AG04450 (cell line): ENCODE measurements at regions not wholly inside any gene's neighbourhood (a gene's known extent, or its start where the extent isn't known, plus 50 kb on each side); places are given as distances from the start of the nearest gene placed in this dataset.

ENCODE experiments used
- CTCF ChIA-PET: fragments of 300-600, 350-600 bp; formaldehyde crosslinking; extraction: SDS; loops from one replicate; lab custom pipeline; 2022; ENCODE audit warnings: antibody characterized with exemption, inconsistent platforms; lab: Charles Lee
- POLR2A ChIA-PET: fragments of 350-600 bp; formaldehyde crosslinking; extraction: SDS; loops from one replicate; lab custom pipeline; 2021; ENCODE audit warnings: antibody characterized with exemption, inconsistent platforms; lab: Yijun Ruan, JAX
- DNase-seq: peaks from one replicate; pipeline ENCODE4 v3.0.0-alpha.2; 2011; ENCODE audit warnings: low read depth, low spot score
- H3K27ac ChIP-seq: one replicate; pipeline ENCODE4 v1.5.1; 2012; ENCODE audit warnings: low read depth, low read length, control low read depth
- H3K27me3 ChIP-seq: one replicate; pipeline ENCODE4 v1.6.0; 2012; ENCODE audit warnings: low read length; ENCODE audit not compliant: control insufficient read depth, insufficient read depth
- H3K4me3 ChIP-seq: 2 replicates; pipeline ENCODE4 v1.5.1; 2011; ENCODE audit warnings: mild to moderate bottlenecking, low read depth, low read length, control low read depth
- H3K9me3 ChIP-seq: 2 replicates; pipeline ENCODE4 v1.5.1; 2012; ENCODE audit warnings: low read length; ENCODE audit not compliant: control insufficient read depth, insufficient read depth
- CTCF ChIP-seq: IDR thresholded peaks from 2 replicates; pipeline ENCODE4 v1.5.1; 2011; ENCODE audit warnings: low read depth, low read length, control low read depth, inconsistent platforms

DNA sequence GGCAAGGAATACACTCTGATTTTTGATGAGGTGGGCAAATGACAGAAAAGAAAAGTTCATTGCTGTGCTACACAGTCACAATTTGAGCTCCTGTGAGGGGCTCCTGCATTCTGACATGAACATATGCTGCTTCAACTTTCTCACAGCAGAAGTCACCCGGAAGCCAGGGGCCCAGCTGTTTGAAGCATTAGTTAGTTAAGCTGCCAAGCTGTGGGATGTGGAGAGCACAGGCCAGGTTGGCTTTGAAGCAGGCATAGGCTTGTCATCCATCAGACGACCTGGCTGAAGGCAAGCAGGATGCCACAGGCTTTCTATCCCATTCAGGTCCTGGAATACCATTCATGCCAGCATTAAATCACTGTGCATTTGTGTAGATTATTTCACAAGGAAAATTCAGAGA is 63.1 kb downstream of the MTNR1B start:
- Histone ChIP-seq H3K9me3 (no peaks in the 10 kb centered on the region), H3K4me3 (no peak overlapping the region), H3K27me3 (no peaks in the 10 kb centered on the region), H3K27ac (no peak overlapping the region)
- TF ChIP-seq CTCF: no peak
- no peak for DNase-seq
- POLR2A ChIA-PET: no interaction called here
- CTCF ChIA-PET: interaction anchor here (0.5 kb wide), 1 partner anchor 139 kb away, joined by 5 read pairs; no protein-coding TSS in a partner anchor

DNA sequence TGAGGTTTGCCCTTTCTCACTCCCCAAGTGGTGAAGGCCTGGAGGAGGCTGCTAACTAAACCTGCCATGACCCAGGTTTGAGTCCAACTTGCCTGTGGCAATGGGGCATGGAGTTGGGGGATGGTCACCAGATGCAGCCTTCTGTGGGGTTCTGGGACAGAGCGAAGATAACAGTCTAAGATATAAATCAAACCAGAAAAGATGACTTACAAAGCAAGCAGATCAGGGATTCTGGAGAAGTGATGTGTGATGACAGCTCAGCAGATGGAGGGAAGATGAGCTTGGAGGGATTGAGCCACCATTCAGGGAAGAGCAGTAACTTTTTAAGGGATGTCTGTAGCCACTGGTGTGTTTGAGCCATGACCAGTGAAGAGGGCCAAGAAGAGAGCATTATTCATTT is 63.6 kb downstream of the MTNR1B start:
- CTCF ChIA-PET: interaction anchor here (0.5 to 0.8 kb wide), 2 partner anchors 8 to 138 kb away, joined by 3 to 5 read pairs; no protein-coding TSS in a partner anchor

GRCh38 chr11:93034031-93034722 is 64.7 kb downstream of the MTNR1B start:
- no peak overlapping the region for H3K27ac ChIP-seq
- no peaks in the 10 kb centered on the region for H3K27me3 ChIP-seq
- no peaks in the 10 kb centered on the region for H3K9me3 ChIP-seq
- no peak for DNase-seq
- ChIA-PET CTCF (interaction anchor here (0.8 kb wide), 1 partner anchor 9 kb away, joined by 3 read pairs; no protein-coding TSS in a partner anchor), POLR2A (no interaction called here)
- no peak for TF ChIP-seq CTCF
- H3K4me3 ChIP-seq: no peak overlapping the region

More for the DNA sequence above, 63.6 kb downstream of the MTNR1B start:
- Histone ChIP-seq H3K4me3 (no peak overlapping the region), H3K27me3 (no peaks in the 10 kb centered on the region), H3K27ac (no peak overlapping the region), H3K9me3 (no peaks in the 10 kb centered on the region)
- TF ChIP-seq CTCF: no peak
- DNase-seq: no peak
- POLR2A ChIA-PET: no interaction called here

- no peak overlapping the region for H3K27ac ChIP-seq
- no peaks in the 10 kb centered on the region for H3K9me3 ChIP-seq
- DNase-seq: no peak
- TF ChIP-seq CTCF: no peak
- ChIA-PET CTCF (no interaction called here), POLR2A (no interaction called here)
- H3K4me3 ChIP-seq: no peak overlapping the region
- no peaks in the 10 kb centered on the region for H3K27me3 ChIP-seq
These were observed 65.2 kb downstream of the MTNR1B start for GRCh38 chr11:93034723-93035039.

GRCh38 chr11:93038521-93038920 is 69.1 kb downstream of the MTNR1B start:
- ChIA-PET CTCF (no interaction called here), POLR2A (no interaction called here)
- H3K27me3 ChIP-seq: no peaks in the 10 kb centered on the region
- H3K9me3 ChIP-seq: peaks cover 5% of the 10 kb centered on the region
- no peak overlapping the region for H3K4me3 ChIP-seq
- no peak for TF ChIP-seq CTCF
- no peak overlapping the region for H3K27ac ChIP-seq
- DNase-seq: no peak
